GM12865 (cell line): ENCODE measurements at regions not wholly inside any gene's neighbourhood (a gene's known extent, or its start where the extent isn't known, plus 50 kb on each side); places are given as distances from the start of the nearest gene placed in this dataset.

Experiments used
- DNase-seq: peaks from one replicate; pipeline ENCODE4 v3.0.0; 2010; ENCODE audit warnings: low read depth
- H3K4me3 ChIP-seq: 2 replicates; pipeline ENCODE4 v1.5.1; 2011; ENCODE audit warnings: mild to moderate bottlenecking, low read depth, low read length, control low read depth
- TF ChIP-seq, protein P1 (sequence below): IDR thresholded peaks from 2 replicates; pipeline ENCODE4 v1.5.1; 2011; ENCODE audit warnings: low read length, control low read depth, low read depth, inconsistent platforms; ENCODE audit not compliant: insufficient read depth; ENCODE audit errors: missing control alignments

DNA sequence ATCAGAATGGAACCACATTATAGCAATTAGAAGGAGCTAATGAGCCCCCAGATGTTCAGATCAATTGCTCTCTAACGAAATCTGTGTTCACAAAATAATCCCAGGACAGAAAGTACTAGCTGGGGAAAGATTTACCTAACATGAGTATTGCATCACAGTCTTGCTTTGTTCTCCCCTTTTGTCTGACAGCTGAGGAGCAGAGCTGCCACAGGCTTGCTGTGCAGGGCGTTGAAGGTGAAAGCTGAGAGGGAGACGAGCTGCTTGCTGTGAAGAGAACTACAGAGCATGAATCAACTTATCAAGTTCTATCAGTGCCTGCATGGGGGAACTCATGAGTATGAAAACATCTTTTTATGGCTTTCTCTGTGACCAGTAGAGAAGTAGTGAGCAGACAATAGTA, 441.2 kb downstream of the CENPC start:
- TF ChIP-seq, protein P1, sequence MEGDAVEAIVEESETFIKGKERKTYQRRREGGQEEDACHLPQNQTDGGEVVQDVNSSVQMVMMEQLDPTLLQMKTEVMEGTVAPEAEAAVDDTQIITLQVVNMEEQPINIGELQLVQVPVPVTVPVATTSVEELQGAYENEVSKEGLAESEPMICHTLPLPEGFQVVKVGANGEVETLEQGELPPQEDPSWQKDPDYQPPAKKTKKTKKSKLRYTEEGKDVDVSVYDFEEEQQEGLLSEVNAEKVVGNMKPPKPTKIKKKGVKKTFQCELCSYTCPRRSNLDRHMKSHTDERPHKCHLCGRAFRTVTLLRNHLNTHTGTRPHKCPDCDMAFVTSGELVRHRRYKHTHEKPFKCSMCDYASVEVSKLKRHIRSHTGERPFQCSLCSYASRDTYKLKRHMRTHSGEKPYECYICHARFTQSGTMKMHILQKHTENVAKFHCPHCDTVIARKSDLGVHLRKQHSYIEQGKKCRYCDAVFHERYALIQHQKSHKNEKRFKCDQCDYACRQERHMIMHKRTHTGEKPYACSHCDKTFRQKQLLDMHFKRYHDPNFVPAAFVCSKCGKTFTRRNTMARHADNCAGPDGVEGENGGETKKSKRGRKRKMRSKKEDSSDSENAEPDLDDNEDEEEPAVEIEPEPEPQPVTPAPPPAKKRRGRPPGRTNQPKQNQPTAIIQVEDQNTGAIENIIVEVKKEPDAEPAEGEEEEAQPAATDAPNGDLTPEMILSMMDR = no peak
- H3K4me3 ChIP-seq = no peak overlapping the region
- no peak for DNase-seq

DNA sequence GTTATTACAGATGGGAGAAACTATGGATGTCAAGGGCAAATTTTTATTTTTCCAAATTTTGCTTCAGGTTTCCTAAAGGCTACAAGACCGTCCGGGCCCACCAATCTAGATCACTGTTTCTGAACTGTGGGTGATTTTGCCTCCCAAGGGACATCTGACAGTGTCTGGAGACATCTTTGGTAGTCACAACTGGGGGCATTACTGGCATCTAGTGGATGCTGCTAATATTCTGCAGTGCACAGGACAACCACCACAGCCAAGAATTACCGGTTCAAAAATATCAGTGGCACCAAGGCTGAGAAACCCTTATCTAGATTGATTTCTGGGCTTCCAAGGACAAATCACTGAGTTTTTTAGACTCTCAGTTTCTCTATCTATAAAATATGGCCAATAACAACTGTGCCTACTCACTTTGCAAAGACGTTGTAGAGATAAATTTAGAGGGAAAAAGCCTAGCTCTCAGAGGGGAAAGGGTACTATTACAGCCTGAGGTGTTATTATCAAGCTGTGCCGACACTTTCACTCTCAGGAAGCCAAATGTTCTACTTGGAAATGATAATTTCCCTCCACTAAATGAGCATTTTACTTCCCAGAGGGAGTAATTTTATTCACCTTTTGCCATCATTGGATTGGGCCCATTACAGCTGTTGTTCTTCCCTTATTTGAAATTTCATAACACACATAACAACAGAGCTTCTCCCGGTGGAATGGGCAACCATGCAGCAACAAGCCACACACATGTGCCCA, 442.1 kb downstream of the CENPC start:
- DNase-seq = no peak
- H3K4me3 ChIP-seq = no peak overlapping the region
- TF ChIP-seq, protein P1 = no peak

DNA sequence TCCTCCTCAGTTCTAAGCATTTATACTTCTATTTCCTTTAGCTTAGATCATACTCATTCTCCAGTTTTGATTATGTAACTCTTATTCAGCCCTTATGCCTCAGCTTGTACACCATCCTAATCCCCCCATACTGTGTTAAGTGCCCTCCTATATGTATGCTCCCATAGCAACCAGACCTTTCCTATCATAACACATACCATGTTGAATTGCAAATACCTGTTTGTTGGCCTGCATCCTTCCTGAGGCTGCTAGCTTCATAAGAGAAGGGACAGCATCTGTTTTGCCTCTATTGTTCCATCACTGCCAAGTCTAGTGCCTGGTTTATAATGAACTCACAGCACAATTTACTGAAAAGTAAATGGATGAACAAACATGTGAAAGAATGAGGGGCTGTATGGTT, 443.7 kb downstream of the CENPC start:
- TF ChIP-seq, protein P1 = no peak
- H3K4me3 ChIP-seq = no peak overlapping the region
- DNase-seq = no peak

DNA sequence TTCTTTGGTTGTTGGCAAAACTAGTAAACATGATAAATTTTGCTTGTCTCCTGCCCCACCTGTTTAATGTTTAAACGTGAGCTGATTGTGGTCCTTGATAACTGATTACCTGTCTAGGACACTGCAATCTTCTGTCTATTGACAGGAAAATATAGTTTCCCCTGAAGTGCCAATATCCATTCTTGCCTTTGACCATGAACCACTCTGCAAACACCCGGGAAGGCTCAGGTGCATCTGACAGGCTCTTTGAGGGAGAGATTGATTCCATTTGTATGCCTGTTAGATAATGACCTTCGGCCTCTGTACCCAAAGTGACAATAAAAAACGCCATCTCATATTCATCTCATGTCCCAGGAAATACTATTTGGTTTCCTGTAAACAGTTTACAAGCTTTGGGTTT, 453.0 kb downstream of the CENPC start:
- H3K4me3 ChIP-seq = no peak overlapping the region
- no peak for DNase-seq
- TF ChIP-seq, protein P1 = no peak

DNA sequence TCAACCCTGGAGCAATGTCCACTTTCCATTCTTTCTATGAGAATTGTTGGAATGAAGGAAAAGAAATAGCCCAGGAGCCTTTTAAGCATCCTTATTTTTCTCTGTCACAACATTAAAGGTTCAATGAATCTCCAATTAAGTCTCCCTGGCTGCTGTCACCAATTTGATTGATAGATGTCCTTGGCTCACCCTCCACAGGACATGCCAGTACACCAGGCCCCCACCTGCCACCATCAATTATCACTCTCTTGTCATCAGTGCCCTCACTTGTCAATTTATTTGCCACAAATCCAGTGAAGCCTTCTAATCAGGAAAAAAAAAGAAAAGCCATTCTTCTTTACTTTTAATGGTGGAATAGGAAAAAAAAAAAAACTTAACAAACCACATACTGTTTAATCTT, 453.6 kb downstream of the CENPC start:
- TF ChIP-seq, protein P1 = no peak
- H3K4me3 ChIP-seq = no peak overlapping the region
- DNase-seq = no peak

DNA sequence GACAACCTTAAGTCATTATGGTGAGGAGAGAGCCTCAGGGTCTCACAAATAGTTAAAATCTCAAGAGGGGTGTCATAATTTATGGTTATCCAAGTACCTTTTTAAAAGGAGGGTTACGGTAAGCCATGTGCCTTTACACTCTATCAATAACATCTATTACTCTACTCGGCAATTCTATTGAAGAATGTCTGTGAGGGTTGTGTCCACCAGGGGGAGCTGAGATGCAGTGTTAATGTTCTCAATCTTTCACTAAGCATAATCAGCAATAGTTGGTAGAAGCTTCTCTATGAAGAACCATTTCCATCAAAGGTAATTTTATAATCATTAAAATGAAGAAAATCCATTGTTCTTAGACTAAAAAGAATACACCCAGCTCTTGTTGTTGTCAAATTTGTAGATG, 457.4 kb downstream of the CENPC start:
- TF ChIP-seq, protein P1 = peak; percentile 66
- no peak overlapping the region for H3K4me3 ChIP-seq
- DNase-seq = peak; percentile 65

DNA sequence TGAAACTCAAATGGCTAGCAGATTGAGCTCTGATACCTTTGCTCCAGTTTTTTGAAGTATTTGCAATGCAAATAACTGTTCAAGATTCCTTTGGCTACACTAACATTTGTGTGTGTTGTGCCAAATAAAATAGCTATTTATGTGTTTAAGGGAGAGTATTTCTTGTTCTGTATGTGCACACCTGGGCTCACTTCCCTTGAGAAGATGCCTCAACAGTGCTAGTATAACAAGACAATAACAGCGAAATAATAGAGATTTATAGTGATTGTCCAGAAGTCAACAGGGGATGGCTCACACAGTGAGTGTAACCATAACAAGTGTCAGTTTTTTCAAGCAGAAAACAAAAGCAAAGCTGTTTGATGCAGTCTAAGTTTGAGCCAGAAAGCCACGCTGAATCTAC, 460.5 kb downstream of the CENPC start:
- TF ChIP-seq, protein P1 = no peak
- DNase-seq = no peak
- H3K4me3 ChIP-seq = no peak overlapping the region
